A549 (cell line): ENCODE measurements at regions not wholly inside any gene's neighbourhood (a gene's known extent, or its start where the extent isn't known, plus 50 kb on each side); places are given as distances from the start of the nearest gene placed in this dataset.

Experiments
- CEBPB ChIP-seq, 2 experiments: fragments of >200 bp in 1 of 2; sonication (Bioruptor Twin) in 1 of 2; formaldehyde crosslinking in 1 of 2; IDR thresholded peaks; 2 replicates each; pipeline ENCODE4 v1.6.1; 2012 to 2016
- CHD2 ChIP-seq: fragments of 150-350 bp; IDR thresholded peaks from 2 replicates; pipeline ENCODE4 v1.6.1; 2014; ENCODE audit warnings: low read length; ENCODE audit not compliant: partially characterized antibody
- CTCF ChIP-seq: fragments of >200 bp; sonication (Bioruptor Twin); formaldehyde crosslinking; IDR thresholded peaks from 3 replicates; pipeline ENCODE4 v1.5.1; 2016
- EHMT2 ChIP-seq: fragments of 200-600 bp; sonication (generic); IDR thresholded peaks from 2 replicates; pipeline ENCODE4 v1.6.1; 2016; ENCODE audit warnings: antibody characterized with exemption, low read depth, mild to moderate bottlenecking, moderate library complexity
- EP300 ChIP-seq, 2 experiments: fragments of >200 bp; sonication (Bioruptor Twin); formaldehyde crosslinking; IDR thresholded peaks; 2 replicates in 1 of 2; 3 replicates in 1 of 2; pipeline ENCODE4 v1.6.1; 2016 to 2017
- JUN ChIP-seq, 2 experiments: fragments of >200 bp; sonication (Bioruptor Twin); formaldehyde crosslinking; IDR thresholded peaks; 2 replicates in 1 of 2; 3 replicates in 1 of 2; pipeline ENCODE4 v1.6.1; 2016 to 2017
- RNF2 ChIP-seq: fragments of 200-600 bp; sonication (generic); IDR thresholded peaks from 2 replicates; pipeline ENCODE4 v1.6.1; 2016; ENCODE audit warnings: low read depth, mild to moderate bottlenecking, antibody characterized with exemption, moderate library complexity, borderline replicate concordance

GRCh38 chr1:117695796-117696490, 90.1 kb downstream of the TENT5C start:
- TF ChIP-seq CTCF = no peak
- TF ChIP-seq CHD2 = no peak
- TF ChIP-seq EHMT2 = no peak
- TF ChIP-seq CEBPB (IDR thresholded peaks at IDR 0.05) = no peak
- TF ChIP-seq EP300 (IDR thresholded peaks at IDR 0.05) = no peak
- TF ChIP-seq RNF2 = no peak
- TF ChIP-seq JUN (IDR thresholded peaks at IDR 0.05) = no peak
